HFFc6 (cell line): ENCODE measurements at regions not wholly inside any gene's neighbourhood (a gene's known extent, or its start where the extent isn't known, plus 50 kb on each side); places are given as distances from the start of the nearest gene placed in this dataset.

Experiments used
- DNase-seq: peaks from one replicate; pipeline ENCODE4 v3.0.0-alpha.2; 2018
- H3K27ac Mint-ChIP-seq: 2 replicates; pipeline ENCODE4 v1.8.0; 2020; ENCODE audit warnings: mild to moderate bottlenecking, mixed read lengths
- H3K27me3 Mint-ChIP-seq: 2 replicates; pipeline ENCODE4 v1.8.0; 2021; ENCODE audit warnings: mild to moderate bottlenecking, moderate library complexity, mixed read lengths; ENCODE audit not compliant: insufficient read depth
- H3K36me3 Mint-ChIP-seq: 2 replicates; pipeline ENCODE4 v1.8.0; 2021; ENCODE audit warnings: low read depth, mixed read lengths
- H3K4me1 Mint-ChIP-seq: 2 replicates; pipeline ENCODE4 v1.8.0; 2020; ENCODE audit warnings: low read depth, mixed read lengths
- H3K4me3 Mint-ChIP-seq: 2 replicates; pipeline ENCODE4 v1.8.0; 2020; ENCODE audit warnings: mild to moderate bottlenecking, moderate library complexity, mixed read lengths
- H3K9me3 Mint-ChIP-seq: 2 replicates; pipeline ENCODE4 v1.8.0; 2020; ENCODE audit warnings: mild to moderate bottlenecking, mixed read lengths
- CTCF ChIP-seq: fragments of 200-600 bp; sonication (generic); IDR thresholded peaks from 2 replicates; pipeline ENCODE4 v1.5.0; 2021; ENCODE audit warnings: antibody characterized with exemption, mild to moderate bottlenecking

- no peak for DNase-seq
- H3K4me3 Mint-ChIP-seq = no peak overlapping the region
- no peaks in the 10 kb centered on the region for H3K4me1 Mint-ChIP-seq
- H3K27ac Mint-ChIP-seq = no peak overlapping the region
- TF ChIP-seq CTCF = no peak
- peaks cover 4% of the 10 kb centered on the region; the same call in 1 of the 2 replicates for H3K9me3 Mint-ChIP-seq
- H3K27me3 Mint-ChIP-seq = peaks cover 7% of the 10 kb centered on the region; the same call in 1 of the 2 replicates
- H3K36me3 Mint-ChIP-seq = no peaks in the 10 kb centered on the region
Observed at GRCh38 chr4:74855879-74856278, 61.6 kb upstream of the BTC start.

- DNase-seq = no peak
- Mint-ChIP-seq H3K9me3 (peaks cover 11% of the 10 kb centered on the region; the same call in 1 of the 2 replicates), H3K4me1 (no peaks in the 10 kb centered on the region), H3K27ac (no peak overlapping the region), H3K36me3 (no peaks in the 10 kb centered on the region), H3K27me3 (peaks cover 6% of the 10 kb centered on the region; the same call in 1 of the 2 replicates), H3K4me3 (no peak overlapping the region)
- no peak for TF ChIP-seq CTCF
Observed at GRCh38 chr4:74848774-74849173, 54.5 kb upstream of the BTC start.

GRCh38 chr4:74845834-74846233, 51.5 kb upstream of the BTC start:
- Mint-ChIP-seq H3K27ac (no peak overlapping the region), H3K9me3 (peaks cover 7% of the 10 kb centered on the region; the same call in 1 of the 2 replicates), H3K4me1 (no peaks in the 10 kb centered on the region), H3K36me3 (no peaks in the 10 kb centered on the region), H3K27me3 (peaks cover 6% of the 10 kb centered on the region; the same call in 1 of the 2 replicates), H3K4me3 (no peak overlapping the region)
- no peak for DNase-seq
- no peak for TF ChIP-seq CTCF
